ENCODE measurements at regions not wholly inside any gene's neighbourhood (a gene's known extent, or its start where the extent isn't known, plus 50 kb on each side); places are given as distances from the start of the nearest gene placed in this dataset.

GRCh38 chr2:186183406-186183805 lies 302.7 kb upstream of the ZC3H15 start:
- no peak for DNase-seq (ENCODE audit: low spot score)
- Histone ChIP-seq H3K9me3 (ENCODE audit: control insufficient read depth in 4 of 4, low read length in 3 of 4) (no peaks in the 10 kb centered on the region), H3K4me3 (ENCODE audit: low read depth in 1 of 3, low read length in 3 of 3) (no peak overlapping the region), H3K4me1 (ENCODE audit: control insufficient read depth in 4 of 4, insufficient read depth in 4 of 4, low read length in 3 of 4) (no peaks in the 10 kb centered on the region), H3K36me3 (ENCODE audit: control insufficient read depth in 4 of 4, insufficient read depth in 3 of 4, low read depth in 1 of 4, low read length in 3 of 4) (no peaks in the 10 kb centered on the region), H3K9ac (ENCODE audit: low read depth in 1 of 2, low read length in 2 of 2) (no peak overlapping the region), H3K27me3 (ENCODE audit: control insufficient read depth in 4 of 4, insufficient read depth in 4 of 4, low read length in 3 of 4) (no peaks in the 10 kb centered on the region), H3K27ac (ENCODE audit: low read depth in 1 of 2, low read length in 2 of 2) (no peak overlapping the region)
- TF ChIP-seq FOXA1 (IDR thresholded peaks at IDR 0.05) (no peak), NR2F2 (IDR thresholded peaks at IDR 0.05) (no peak), GABPA (IDR thresholded peaks at IDR 0.05 in 1 of 2, conservative IDR thresholded peaks at IDR 0.05 in 1 of 2) (no peak), FOXA2 (IDR thresholded peaks at IDR 0.05) (no peak), MAX (IDR thresholded peaks at IDR 0.05) (no peak)
- 79% methylated on average over 3 of the region's 3 CpGs for WGBS

- Histone ChIP-seq H3K4me1 (ENCODE audit: control insufficient read depth in 4 of 4, insufficient read depth in 4 of 4, low read length in 3 of 4) (no peaks in the 10 kb centered on the region), H3K9ac (ENCODE audit: low read depth in 1 of 2, low read length in 2 of 2) (no peak overlapping the region), H3K27ac (ENCODE audit: low read depth in 1 of 2, low read length in 2 of 2) (no peak overlapping the region), H3K9me3 (ENCODE audit: control insufficient read depth in 4 of 4, low read length in 3 of 4) (no peaks in the 10 kb centered on the region), H3K36me3 (ENCODE audit: control insufficient read depth in 4 of 4, insufficient read depth in 3 of 4, low read depth in 1 of 4, low read length in 3 of 4) (no peaks in the 10 kb centered on the region), H3K27me3 (ENCODE audit: control insufficient read depth in 4 of 4, insufficient read depth in 4 of 4, low read length in 3 of 4) (no peaks in the 10 kb centered on the region), H3K4me3 (ENCODE audit: low read depth in 1 of 3, low read length in 3 of 3) (no peak overlapping the region)
- no peak for DNase-seq (ENCODE audit: low spot score)
- TF ChIP-seq FOXA2 (IDR thresholded peaks at IDR 0.05) (no peak), RAD21 (IDR thresholded peaks at IDR 0.05) (no peak)
Observed at GRCh38 chr2:186187854-186188253, 298.2 kb upstream of the ZC3H15 start.

GRCh38 chr2:186189816-186190215 lies 296.2 kb upstream of the ZC3H15 start:
- Histone ChIP-seq H3K4me3 (ENCODE audit: low read depth in 1 of 3, low read length in 3 of 3) (no peak overlapping the region), H3K27me3 (ENCODE audit: control insufficient read depth in 4 of 4, insufficient read depth in 4 of 4, low read length in 3 of 4) (no peaks in the 10 kb centered on the region), H3K27ac (ENCODE audit: low read depth in 1 of 2, low read length in 2 of 2) (no peak overlapping the region), H3K9me3 (ENCODE audit: control insufficient read depth in 4 of 4, low read length in 3 of 4) (no peaks in the 10 kb centered on the region), H3K36me3 (ENCODE audit: control insufficient read depth in 4 of 4, insufficient read depth in 3 of 4, low read depth in 1 of 4, low read length in 3 of 4) (no peaks in the 10 kb centered on the region), H3K4me1 (ENCODE audit: control insufficient read depth in 4 of 4, insufficient read depth in 4 of 4, low read length in 3 of 4) (no peaks in the 10 kb centered on the region), H3K9ac (ENCODE audit: low read depth in 1 of 2, low read length in 2 of 2) (no peak overlapping the region)
- TF ChIP-seq HNF4G (IDR thresholded peaks at IDR 0.05) (no peak), TAF1 (conservative IDR thresholded peaks at IDR 0.05) (no peak), ATF3 (IDR thresholded peaks at IDR 0.05) (no peak), RXRA (IDR thresholded peaks at IDR 0.05) (no peak), FOXA1 (IDR thresholded peaks at IDR 0.05) (no peak), JUND (IDR thresholded peaks at IDR 0.05) (no peak), CTCF (IDR thresholded peaks at IDR 0.05; ENCODE audit: low read depth, low read length, missing input control) (no peak), MAX (IDR thresholded peaks at IDR 0.05) (no peak), SP1 (IDR thresholded peaks at IDR 0.05) (no peak), GABPA (IDR thresholded peaks at IDR 0.05 in 1 of 2, conservative IDR thresholded peaks at IDR 0.05 in 1 of 2) (no peak), REST (IDR thresholded peaks at IDR 0.05) (no peak), HNF4A (conservative IDR thresholded peaks at IDR 0.05) (no peak), YY1 (IDR thresholded peaks at IDR 0.05) (no peak), ZBTB33 (IDR thresholded peaks at IDR 0.05) (no peak), RAD21 (IDR thresholded peaks at IDR 0.05) (no peak), FOXA2 (IDR thresholded peaks at IDR 0.05) (no peak)
- no peak for DNase-seq (ENCODE audit: low spot score)

All from liver (tissue), 8 donors.